Activated CD4-positive, alpha-beta memory T cell treated with anti-CD3 and anti-CD28 coated beads for 36 hours (primary cell): ENCODE measurements at regions not wholly inside any gene's neighbourhood (a gene's known extent, or its start where the extent isn't known, plus 50 kb on each side); places are given as distances from the start of the nearest gene placed in this dataset.

Experiments used
- CTCF ChIA-PET: fragments of 350-600 bp; sonication (Branson Sonifier 250); formaldehyde crosslinking; loops from one replicate; lab custom pipeline; 2021; ENCODE audit warnings: antibody characterized with exemption, inconsistent platforms; lab: Charles Lee
- POLR2A ChIA-PET: fragments of 350-600 bp; sonication (Branson Sonifier 250); formaldehyde crosslinking; loops from one replicate; lab custom pipeline; 2021; ENCODE audit warnings: antibody characterized with exemption; lab: Charles Lee
- DNase-seq: peaks from one replicate; pipeline ENCODE4 v3.0.0-alpha.2; 2020
- H3K27ac Mint-ChIP-seq: one replicate; pipeline ENCODE4 v1.8.0; 2021; ENCODE audit warnings: mixed read lengths
- H3K27me3 Mint-ChIP-seq: one replicate; pipeline ENCODE4 v1.8.0; 2021; ENCODE audit warnings: mixed read lengths
- H3K36me3 Mint-ChIP-seq: one replicate; pipeline ENCODE4 v1.8.0; 2021; ENCODE audit warnings: mixed read lengths
- H3K4me1 Mint-ChIP-seq: one replicate; pipeline ENCODE4 v1.8.0; 2021; ENCODE audit warnings: low read depth, mixed read lengths
- H3K4me3 Mint-ChIP-seq: one replicate; pipeline ENCODE4 v1.8.0; 2021; ENCODE audit warnings: mild to moderate bottlenecking, mixed read lengths
- H3K9me3 Mint-ChIP-seq: one replicate; pipeline ENCODE4 v1.8.0; 2021; ENCODE audit warnings: mixed read lengths
- intact Hi-C: fragments of 100-400 bp; cut with micrococcal nuclease; formaldehyde crosslinking; loops from one replicate; pipeline ENCODE4 v1.15.1; 2023

DNA sequence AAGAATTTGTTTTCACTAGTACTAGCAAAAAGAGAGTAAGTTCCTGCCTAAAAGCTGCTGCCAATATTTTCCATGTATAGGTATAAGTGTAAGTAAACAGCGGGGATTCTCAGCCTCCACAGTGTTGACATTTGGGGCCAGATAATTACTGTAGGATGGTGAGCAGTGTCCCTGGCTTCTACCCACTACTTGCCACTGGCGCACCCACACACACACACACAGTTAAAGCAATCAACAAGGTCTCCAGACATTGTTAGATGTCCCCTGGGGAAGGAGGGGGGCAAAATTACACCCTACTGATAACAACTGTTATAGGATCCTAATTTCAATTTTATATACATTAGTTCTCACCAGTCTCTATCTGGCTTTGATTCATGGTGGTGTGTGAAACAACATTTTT is 417.0 kb upstream of the PSMD7 start:
- Mint-ChIP-seq H3K4me1 (no peaks in the 10 kb centered on the region), H3K9me3 (no peaks in the 10 kb centered on the region), H3K4me3 (no peak overlapping the region), H3K27me3 (no peaks in the 10 kb centered on the region), H3K27ac (no peak overlapping the region), H3K36me3 (no peaks in the 10 kb centered on the region)
- intact Hi-C loops = no loop called here
- DNase-seq = no peak
- POLR2A ChIA-PET = no interaction called here
- CTCF ChIA-PET = no interaction called here

DNA sequence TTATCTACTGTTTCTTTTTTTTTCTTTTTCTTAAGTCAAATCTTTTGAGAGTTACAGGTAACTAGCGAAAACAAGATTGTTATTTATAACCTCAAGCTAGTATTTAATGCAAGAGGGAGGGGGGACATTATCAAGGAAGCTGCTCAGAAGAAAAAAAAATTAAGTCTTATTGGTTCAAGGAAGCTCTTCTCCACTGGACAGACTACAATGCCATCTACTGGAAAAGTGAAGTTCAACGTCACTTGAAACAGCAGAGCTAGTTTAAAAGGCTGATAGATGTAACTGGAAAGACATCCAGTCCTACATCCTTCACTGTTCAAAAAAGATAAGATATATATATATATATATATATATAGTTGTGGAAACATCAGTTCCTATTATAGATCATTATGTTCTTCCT is 418.0 kb upstream of the PSMD7 start:
- Mint-ChIP-seq H3K9me3 (no peaks in the 10 kb centered on the region), H3K27me3 (no peaks in the 10 kb centered on the region), H3K4me3 (no peak overlapping the region), H3K36me3 (no peaks in the 10 kb centered on the region), H3K27ac (no peak overlapping the region), H3K4me1 (no peaks in the 10 kb centered on the region)
- CTCF ChIA-PET = interaction anchor here (0.6 to 1.6 kb wide), 5 partner anchors 315 to 1928 kb away, joined by 3 to 15 read pairs (median 4); no protein-coding TSS in a partner anchor
- POLR2A ChIA-PET = no interaction called here
- DNase-seq = no peak
- intact Hi-C loops = no loop called here

DNA sequence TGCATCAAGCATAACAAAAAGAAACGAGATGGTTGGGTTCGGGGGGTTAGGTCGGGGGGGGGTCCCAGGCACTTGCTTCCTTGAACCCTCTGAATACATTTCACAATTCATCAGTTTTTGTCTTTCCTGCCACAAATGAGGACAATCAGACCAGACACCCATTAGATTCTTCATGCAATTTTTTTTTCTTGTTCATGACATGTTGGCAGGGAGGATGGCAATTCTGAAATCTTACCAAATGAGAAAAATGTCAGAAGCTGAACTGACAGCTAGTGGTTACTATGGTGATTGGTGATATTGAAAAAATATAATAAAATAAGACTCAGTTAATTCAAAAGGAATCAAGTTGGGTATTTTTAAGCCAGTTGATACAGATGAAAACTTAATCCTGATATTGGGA is 419.5 kb upstream of the PSMD7 start:
- intact Hi-C loops = no loop called here
- DNase-seq = no peak
- no peak overlapping the region for H3K4me3 Mint-ChIP-seq
- ChIA-PET CTCF (interaction anchor here (1.5 kb wide), 1 partner anchor 1752 kb away, joined by 4 read pairs; no protein-coding TSS in a partner anchor), POLR2A (no interaction called here)
- no peaks in the 10 kb centered on the region for H3K9me3 Mint-ChIP-seq
- H3K4me1 Mint-ChIP-seq = no peaks in the 10 kb centered on the region
- H3K27me3 Mint-ChIP-seq = no peaks in the 10 kb centered on the region
- H3K27ac Mint-ChIP-seq = no peak overlapping the region
- H3K36me3 Mint-ChIP-seq = no peaks in the 10 kb centered on the region

- CTCF ChIA-PET = no interaction called here
- Mint-ChIP-seq H3K36me3 (no peaks in the 10 kb centered on the region), H3K27me3 (no peaks in the 10 kb centered on the region), H3K4me1 (no peaks in the 10 kb centered on the region), H3K4me3 (no peak overlapping the region), H3K9me3 (no peaks in the 10 kb centered on the region), H3K27ac (no peak overlapping the region)
- intact Hi-C loops = no loop called here
- POLR2A ChIA-PET = no interaction called here
- no peak for DNase-seq
Observed at GRCh38 chr16:73875996-73876690, 420.5 kb upstream of the PSMD7 start.

GRCh38 chr16:73874324-73874723 is 422.3 kb upstream of the PSMD7 start:
- POLR2A ChIA-PET = no interaction called here

GRCh38 chr16:73873643-73874042 is 423.0 kb upstream of the PSMD7 start:
- POLR2A ChIA-PET = no interaction called here
- intact Hi-C loops = no loop called here
- H3K9me3 Mint-ChIP-seq = no peaks in the 10 kb centered on the region
- no peaks in the 10 kb centered on the region for H3K4me1 Mint-ChIP-seq
- no peaks in the 10 kb centered on the region for H3K27me3 Mint-ChIP-seq
- no peak overlapping the region for H3K4me3 Mint-ChIP-seq
- DNase-seq = no peak
- no peak overlapping the region for H3K27ac Mint-ChIP-seq
- no peaks in the 10 kb centered on the region for H3K36me3 Mint-ChIP-seq
- CTCF ChIA-PET = no interaction called here

More at GRCh38 chr16:73874324-73874723, 422.3 kb upstream of the PSMD7 start:
- DNase-seq = no peak
- Mint-ChIP-seq H3K27me3 (no peaks in the 10 kb centered on the region), H3K36me3 (no peaks in the 10 kb centered on the region), H3K4me3 (no peak overlapping the region), H3K4me1 (no peaks in the 10 kb centered on the region), H3K9me3 (no peaks in the 10 kb centered on the region), H3K27ac (no peak overlapping the region)
- CTCF ChIA-PET = no interaction called here
- intact Hi-C loops = no loop called here

DNA sequence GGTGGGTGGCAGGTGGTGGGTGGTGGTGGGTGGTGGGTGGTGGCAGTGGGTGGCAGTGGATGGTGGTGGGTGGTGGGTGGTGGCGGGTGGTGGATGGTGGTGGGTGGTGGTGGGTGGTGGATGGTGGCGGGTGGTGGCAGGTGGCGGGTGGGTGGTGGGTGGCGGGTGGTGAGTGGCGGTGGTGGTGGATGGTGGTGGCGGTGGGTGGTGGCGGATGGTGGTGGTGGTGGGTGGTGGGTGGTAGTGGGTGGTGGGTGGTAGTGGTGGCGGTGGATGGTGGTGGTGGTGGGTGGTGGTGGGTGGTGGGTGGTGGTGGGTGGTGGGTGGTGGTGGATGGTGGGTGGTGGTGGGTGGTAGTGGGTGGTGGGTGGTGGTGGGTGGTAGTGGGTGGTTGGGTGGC is 423.8 kb upstream of the PSMD7 start:
- H3K27me3 Mint-ChIP-seq = no peaks in the 10 kb centered on the region
- no peak overlapping the region for H3K4me3 Mint-ChIP-seq
- ChIA-PET POLR2A (no interaction called here), CTCF (no interaction called here)
- H3K36me3 Mint-ChIP-seq = no peaks in the 10 kb centered on the region
- no peak for DNase-seq
- H3K27ac Mint-ChIP-seq = no peak overlapping the region
- H3K9me3 Mint-ChIP-seq = no peaks in the 10 kb centered on the region
- H3K4me1 Mint-ChIP-seq = no peaks in the 10 kb centered on the region
- intact Hi-C loops = no loop called here

GRCh38 chr16:73871088-73871733 is 425.4 kb upstream of the PSMD7 start:
- POLR2A ChIA-PET = no interaction called here
- no peak overlapping the region for H3K27ac Mint-ChIP-seq

DNA sequence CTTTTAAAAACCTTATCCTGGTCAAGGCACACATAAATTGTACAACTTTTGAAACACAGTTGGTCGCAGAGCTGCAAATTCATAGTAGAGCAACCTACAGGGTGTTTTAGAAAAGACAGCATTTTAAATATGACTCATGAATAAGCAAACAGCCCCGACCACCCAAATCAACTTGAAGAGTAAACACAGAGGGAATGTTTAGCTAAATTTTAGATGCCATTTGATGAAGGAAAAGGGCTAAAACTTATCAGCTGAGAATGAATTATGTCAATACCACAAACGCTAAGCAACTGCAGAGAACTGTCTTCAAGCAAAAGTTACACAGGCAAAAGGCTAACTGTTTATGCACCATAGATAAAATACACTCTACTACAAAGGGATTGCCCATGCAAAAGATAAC is 427.5 kb upstream of the PSMD7 start:
- no peak overlapping the region for H3K4me3 Mint-ChIP-seq
- no peaks in the 10 kb centered on the region for H3K36me3 Mint-ChIP-seq
- no peaks in the 10 kb centered on the region for H3K9me3 Mint-ChIP-seq
- no peaks in the 10 kb centered on the region for H3K4me1 Mint-ChIP-seq
- DNase-seq = no peak
- H3K27ac Mint-ChIP-seq = no peak overlapping the region
- H3K27me3 Mint-ChIP-seq = no peaks in the 10 kb centered on the region
- ChIA-PET POLR2A (no interaction called here), CTCF (no interaction called here)
- intact Hi-C loops = no loop called here

More at GRCh38 chr16:73871088-73871733, 425.4 kb upstream of the PSMD7 start:
- no peaks in the 10 kb centered on the region for H3K36me3 Mint-ChIP-seq
- no peaks in the 10 kb centered on the region for H3K27me3 Mint-ChIP-seq
- H3K4me3 Mint-ChIP-seq = no peak overlapping the region
- no peaks in the 10 kb centered on the region for H3K9me3 Mint-ChIP-seq
- DNase-seq = no peak
- no peaks in the 10 kb centered on the region for H3K4me1 Mint-ChIP-seq
- CTCF ChIA-PET = no interaction called here
- intact Hi-C loops = no loop called here

- Mint-ChIP-seq H3K9me3 (no peaks in the 10 kb centered on the region), H3K27me3 (no peaks in the 10 kb centered on the region), H3K27ac (no peak overlapping the region), H3K4me3 (no peak overlapping the region), H3K36me3 (no peaks in the 10 kb centered on the region), H3K4me1 (no peaks in the 10 kb centered on the region)
- ChIA-PET POLR2A (no interaction called here), CTCF (no interaction called here)
- intact Hi-C loops = no loop called here
- DNase-seq = no peak
Observed at GRCh38 chr16:73864868-73865267, 431.7 kb upstream of the PSMD7 start.

GRCh38 chr16:73858326-73858725 is 438.3 kb upstream of the PSMD7 start:
- no peaks in the 10 kb centered on the region for H3K4me1 Mint-ChIP-seq
- H3K27me3 Mint-ChIP-seq = no peaks in the 10 kb centered on the region
- DNase-seq = no peak
- H3K9me3 Mint-ChIP-seq = no peaks in the 10 kb centered on the region
- H3K36me3 Mint-ChIP-seq = no peaks in the 10 kb centered on the region
- no peak overlapping the region for H3K27ac Mint-ChIP-seq
- intact Hi-C loops = no loop called here
- H3K4me3 Mint-ChIP-seq = no peak overlapping the region
- CTCF ChIA-PET = no interaction called here
- POLR2A ChIA-PET = no interaction called here

DNA sequence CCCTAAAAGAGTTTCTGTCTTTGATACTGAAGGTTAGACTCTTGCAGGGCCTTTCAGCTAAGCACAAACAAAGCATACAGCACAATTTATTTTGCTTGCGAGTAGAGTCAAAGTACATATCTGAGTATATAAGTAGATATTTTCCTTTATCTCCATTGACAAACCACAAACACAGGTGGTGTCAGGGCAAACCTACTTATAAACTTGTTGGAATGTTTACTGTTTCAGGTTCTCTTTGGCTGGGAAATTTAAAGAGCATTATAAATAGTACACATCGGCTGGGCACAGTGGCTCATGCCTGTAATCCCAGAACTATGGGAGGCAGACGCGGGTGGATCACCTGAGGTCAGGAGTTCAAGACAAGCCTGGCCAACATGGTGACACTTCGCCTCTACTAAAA is 442.6 kb upstream of the PSMD7 start:
- Mint-ChIP-seq H3K27me3 (no peaks in the 10 kb centered on the region), H3K4me3 (no peak overlapping the region), H3K4me1 (no peaks in the 10 kb centered on the region), H3K36me3 (no peaks in the 10 kb centered on the region), H3K9me3 (peaks cover 7% of the 10 kb centered on the region), H3K27ac (no peak overlapping the region)
- no peak for DNase-seq
- intact Hi-C loops = no loop called here
- POLR2A ChIA-PET = no interaction called here
- CTCF ChIA-PET = no interaction called here

DNA sequence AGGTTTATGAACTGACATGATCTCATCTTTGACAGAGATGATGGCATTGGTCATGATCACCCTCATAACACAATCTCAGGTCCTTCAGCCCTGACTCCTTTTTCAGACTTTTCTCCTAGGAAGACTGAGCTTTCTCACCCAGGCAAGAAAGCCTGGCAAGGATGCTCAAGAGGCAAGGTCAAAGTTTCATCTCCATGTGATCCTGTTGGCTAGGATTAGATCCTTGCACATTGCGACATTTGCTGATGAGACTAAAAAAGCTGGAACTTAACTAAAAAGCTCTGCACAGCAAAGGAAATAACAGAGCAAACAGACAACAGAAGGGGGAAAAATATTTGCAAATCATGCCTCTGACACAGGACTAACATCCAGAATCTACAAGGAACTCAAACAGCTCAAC is 444.1 kb upstream of the PSMD7 start:
- peaks cover 7% of the 10 kb centered on the region for H3K9me3 Mint-ChIP-seq
- POLR2A ChIA-PET = no interaction called here
- intact Hi-C loops = no loop called here
- CTCF ChIA-PET = no interaction called here
- H3K4me3 Mint-ChIP-seq = no peak overlapping the region
- H3K27me3 Mint-ChIP-seq = no peaks in the 10 kb centered on the region
- no peaks in the 10 kb centered on the region for H3K36me3 Mint-ChIP-seq
- no peak for DNase-seq
- H3K4me1 Mint-ChIP-seq = no peaks in the 10 kb centered on the region
- H3K27ac Mint-ChIP-seq = no peak overlapping the region
